Smooth muscle cell (in vitro differentiated cells): ENCODE measurements at regions not wholly inside any gene's neighbourhood (a gene's known extent, or its start where the extent isn't known, plus 50 kb on each side); places are given as distances from the start of the nearest gene placed in this dataset.

Experiments
- DNase-seq: peaks from one replicate; lab custom pipeline; 2025; ENCODE audit not compliant: unreplicated experiment; lab: John Stamatoyannopoulos, UW
- H2AFZ ChIP-seq: fragments of 200-600 bp; sonication (generic); 2 replicates; pipeline ENCODE4 v1.6.0; 2016; ENCODE audit warnings: antibody characterized with exemption, low read depth, mild to moderate bottlenecking
- H3F3A ChIP-seq: fragments of 200-600 bp; sonication (generic); 2 replicates; pipeline ENCODE4 v1.6.0; 2017; ENCODE audit warnings: antibody characterized with exemption, low read depth
- H3K27ac ChIP-seq: fragments of 200-600 bp; sonication (generic); 2 replicates; pipeline ENCODE4 v1.5.1; 2016; ENCODE audit warnings: low read depth, mild to moderate bottlenecking
- H3K27me3 ChIP-seq: fragments of 200-600 bp; sonication (generic); 2 replicates; pipeline ENCODE4 v1.6.1; 2016; ENCODE audit warnings: low read depth, mild to moderate bottlenecking
- H3K36me3 ChIP-seq: fragments of 200-600 bp; sonication (generic); 2 replicates; pipeline ENCODE4 v1.5.1; 2016; ENCODE audit warnings: low read depth
- H3K4me1 ChIP-seq: fragments of 200-600 bp; sonication (generic); 2 replicates; pipeline ENCODE4 v1.5.1; 2016; ENCODE audit warnings: low read depth
- H3K4me2 ChIP-seq: fragments of 200-600 bp; sonication (generic); 2 replicates; pipeline ENCODE4 v1.6.0; 2016; ENCODE audit warnings: mild to moderate bottlenecking
- H3K4me3 ChIP-seq: fragments of 200-600 bp; sonication (generic); 2 replicates; pipeline ENCODE4 v1.5.1; 2016; ENCODE audit warnings: mild to moderate bottlenecking
- H3K79me2 ChIP-seq: fragments of 200-600 bp; sonication (generic); 2 replicates; pipeline ENCODE4 v1.6.0; 2016; ENCODE audit warnings: low read depth, mild to moderate bottlenecking
- H3K9ac ChIP-seq: fragments of 200-600 bp; sonication (generic); 2 replicates; pipeline ENCODE4 v1.6.0; 2016; ENCODE audit warnings: low read depth
- H3K9me3 ChIP-seq: fragments of 200-600 bp; sonication (generic); replicated peaks from 2 replicates; pipeline ENCODE4 v1.5.1; 2016; ENCODE audit warnings: low read depth
- H4K20me1 ChIP-seq: fragments of 200-600 bp; sonication (generic); 2 replicates; pipeline ENCODE4 v1.6.0; 2016; ENCODE audit warnings: low read depth
- CTCF ChIP-seq: fragments of 200-600 bp; sonication (generic); IDR thresholded peaks from 2 replicates; pipeline ENCODE4 v1.5.1; 2017; ENCODE audit warnings: borderline replicate concordance, mild to moderate bottlenecking, antibody characterized with exemption; ENCODE audit not compliant: insufficient read depth, poor library complexity, severe bottlenecking
- WGBS: methylation state at CpG from one replicate; pipeline ENCODE4 v1.1.7; 2016; ENCODE audit warnings: low lambda C conversion rate; 5-methylcytosine and 5-hydroxymethylcytosine counted together

GRCh38 chr6:63140114-63140513, 71.2 kb upstream of the FKBP1C start:
- H3K9me3 ChIP-seq, result no peaks in the 10 kb centered on the region
- no peak overlapping the region for H2AFZ ChIP-seq
- no peaks in the 10 kb centered on the region for H3K36me3 ChIP-seq
- no peak overlapping the region for H3K27ac ChIP-seq
- no peaks in the 10 kb centered on the region for H4K20me1 ChIP-seq
- 96% methylated on average over 3 of the region's 3 CpGs for WGBS
- no peak overlapping the region for H3K4me3 ChIP-seq
- DNase-seq, result no peak
- H3K4me2 ChIP-seq, result no peak overlapping the region
- TF ChIP-seq CTCF, result no peak
- no peaks in the 10 kb centered on the region for H3K27me3 ChIP-seq
- H3K9ac ChIP-seq, result no peak overlapping the region
- no peaks in the 10 kb centered on the region for H3K4me1 ChIP-seq
- no peaks in the 10 kb centered on the region for H3K79me2 ChIP-seq
- no peaks in the 10 kb centered on the region for H3F3A ChIP-seq

DNA sequence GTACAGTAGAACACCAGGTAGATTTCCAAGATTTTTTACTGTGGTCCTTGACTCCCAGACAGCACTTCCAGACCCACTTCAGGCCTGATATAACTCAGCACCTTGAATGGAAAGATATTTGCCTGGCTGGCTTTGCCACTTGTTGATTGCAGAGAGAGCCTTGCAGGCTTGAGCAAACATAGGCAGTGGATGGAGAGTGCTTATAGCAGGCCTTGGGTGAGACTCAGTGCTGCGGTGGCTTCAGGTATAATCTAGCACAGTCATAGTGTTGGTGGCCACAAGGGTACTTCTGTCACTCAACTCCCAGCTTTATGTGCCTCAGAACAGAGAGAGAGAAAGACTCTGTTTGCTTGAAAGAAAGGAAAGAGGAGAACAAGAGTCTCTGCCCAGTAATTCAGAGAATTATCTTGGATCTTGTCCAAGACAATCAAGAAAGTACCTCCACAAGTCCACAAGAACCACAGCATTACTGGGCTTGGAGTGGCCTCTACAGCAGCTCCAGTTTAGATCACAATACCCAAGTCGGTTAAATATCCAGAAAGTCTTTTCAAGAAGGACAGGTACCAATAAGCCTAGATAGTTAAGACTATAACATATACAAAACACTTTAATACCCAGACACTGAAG, 70.5 kb upstream of the FKBP1C start:
- TF ChIP-seq CTCF, result no peak
- H2AFZ ChIP-seq, result no peak overlapping the region
- H3K79me2 ChIP-seq, result no peaks in the 10 kb centered on the region
- no peak overlapping the region for H3K4me2 ChIP-seq
- no peak overlapping the region for H3K9ac ChIP-seq
- H4K20me1 ChIP-seq, result no peaks in the 10 kb centered on the region
- no peak for DNase-seq
- no peaks in the 10 kb centered on the region for H3K36me3 ChIP-seq
- no peaks in the 10 kb centered on the region for H3K4me1 ChIP-seq
- WGBS, result 91% methylated on average over 2 of the region's 2 CpGs
- no peaks in the 10 kb centered on the region for H3K9me3 ChIP-seq
- H3F3A ChIP-seq, result no peaks in the 10 kb centered on the region
- no peak overlapping the region for H3K27ac ChIP-seq
- no peaks in the 10 kb centered on the region for H3K27me3 ChIP-seq
- no peak overlapping the region for H3K4me3 ChIP-seq

DNA sequence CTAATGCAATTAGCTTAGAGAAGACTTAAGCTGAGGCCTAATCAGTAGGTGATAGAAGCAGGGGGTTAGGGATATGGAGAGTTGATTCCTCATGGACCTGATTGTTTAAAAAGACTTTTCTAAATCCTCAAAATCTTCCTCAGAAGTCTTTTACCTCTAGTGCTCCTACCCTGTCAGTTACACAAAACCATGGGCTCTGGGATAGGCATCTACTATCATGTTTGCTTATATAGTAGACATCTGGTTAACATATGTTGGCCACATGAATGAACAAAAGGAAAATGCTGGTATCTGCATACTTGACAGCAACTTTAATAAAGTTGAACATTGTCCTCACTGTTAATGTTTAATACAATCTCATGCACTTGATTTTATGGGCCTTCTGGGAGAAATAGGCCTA, 61.5 kb upstream of the FKBP1C start:
- no peak for DNase-seq

More for the DNA sequence above, 61.5 kb upstream of the FKBP1C start:
- H3K79me2 ChIP-seq, result no peaks in the 10 kb centered on the region
- H3K4me3 ChIP-seq, result no peak overlapping the region
- H3K9ac ChIP-seq, result no peak overlapping the region
- H3K36me3 ChIP-seq, result no peaks in the 10 kb centered on the region
- H3K4me1 ChIP-seq, result no peaks in the 10 kb centered on the region
- H4K20me1 ChIP-seq, result no peaks in the 10 kb centered on the region
- no peaks in the 10 kb centered on the region for H3K27me3 ChIP-seq
- no peaks in the 10 kb centered on the region for H3F3A ChIP-seq
- no peak overlapping the region for H3K27ac ChIP-seq
- TF ChIP-seq CTCF, result no peak
- H3K4me2 ChIP-seq, result no peak overlapping the region
- H3K9me3 ChIP-seq, result no peaks in the 10 kb centered on the region
- H2AFZ ChIP-seq, result no peak overlapping the region
